ENCODE measurements at regions not wholly inside any gene's neighbourhood (a gene's known extent, or its start where the extent isn't known, plus 50 kb on each side); places are given as distances from the start of the nearest gene placed in this dataset.

DNA sequence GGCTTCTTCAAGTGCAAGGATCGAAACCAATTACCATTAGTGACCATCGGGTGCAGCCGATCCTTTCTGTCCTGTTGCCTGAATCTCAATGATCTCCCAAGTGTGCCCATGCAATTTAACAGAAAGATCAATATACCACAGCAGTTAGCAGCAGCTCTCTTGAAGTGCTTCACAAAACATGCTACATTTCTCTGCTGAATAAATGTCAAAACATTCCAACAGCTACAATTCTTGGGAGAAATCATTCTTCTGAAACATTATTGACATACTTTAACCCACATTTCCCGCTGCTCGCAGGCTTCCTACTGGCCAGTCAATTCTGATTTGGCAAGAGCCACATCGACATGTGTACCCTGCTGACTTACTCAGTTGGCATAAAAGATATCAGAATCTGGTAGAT, 907.7 kb downstream of the TMEM182 start:
- H3K4me3 ChIP-seq (ENCODE audit: low read depth in 2 of 2, low read length in 2 of 2): no peak overlapping the region
- in situ Hi-C loops (cut with HindIII; ENCODE audit: low pct_unique_long_range_greater_than_20kb, low sequenced_read_pairs): no loop called here
- TF ChIP-seq, protein P1, sequence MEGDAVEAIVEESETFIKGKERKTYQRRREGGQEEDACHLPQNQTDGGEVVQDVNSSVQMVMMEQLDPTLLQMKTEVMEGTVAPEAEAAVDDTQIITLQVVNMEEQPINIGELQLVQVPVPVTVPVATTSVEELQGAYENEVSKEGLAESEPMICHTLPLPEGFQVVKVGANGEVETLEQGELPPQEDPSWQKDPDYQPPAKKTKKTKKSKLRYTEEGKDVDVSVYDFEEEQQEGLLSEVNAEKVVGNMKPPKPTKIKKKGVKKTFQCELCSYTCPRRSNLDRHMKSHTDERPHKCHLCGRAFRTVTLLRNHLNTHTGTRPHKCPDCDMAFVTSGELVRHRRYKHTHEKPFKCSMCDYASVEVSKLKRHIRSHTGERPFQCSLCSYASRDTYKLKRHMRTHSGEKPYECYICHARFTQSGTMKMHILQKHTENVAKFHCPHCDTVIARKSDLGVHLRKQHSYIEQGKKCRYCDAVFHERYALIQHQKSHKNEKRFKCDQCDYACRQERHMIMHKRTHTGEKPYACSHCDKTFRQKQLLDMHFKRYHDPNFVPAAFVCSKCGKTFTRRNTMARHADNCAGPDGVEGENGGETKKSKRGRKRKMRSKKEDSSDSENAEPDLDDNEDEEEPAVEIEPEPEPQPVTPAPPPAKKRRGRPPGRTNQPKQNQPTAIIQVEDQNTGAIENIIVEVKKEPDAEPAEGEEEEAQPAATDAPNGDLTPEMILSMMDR (IDR thresholded peaks at IDR 0.05): no peak
- TF ChIP-seq, protein P2, sequence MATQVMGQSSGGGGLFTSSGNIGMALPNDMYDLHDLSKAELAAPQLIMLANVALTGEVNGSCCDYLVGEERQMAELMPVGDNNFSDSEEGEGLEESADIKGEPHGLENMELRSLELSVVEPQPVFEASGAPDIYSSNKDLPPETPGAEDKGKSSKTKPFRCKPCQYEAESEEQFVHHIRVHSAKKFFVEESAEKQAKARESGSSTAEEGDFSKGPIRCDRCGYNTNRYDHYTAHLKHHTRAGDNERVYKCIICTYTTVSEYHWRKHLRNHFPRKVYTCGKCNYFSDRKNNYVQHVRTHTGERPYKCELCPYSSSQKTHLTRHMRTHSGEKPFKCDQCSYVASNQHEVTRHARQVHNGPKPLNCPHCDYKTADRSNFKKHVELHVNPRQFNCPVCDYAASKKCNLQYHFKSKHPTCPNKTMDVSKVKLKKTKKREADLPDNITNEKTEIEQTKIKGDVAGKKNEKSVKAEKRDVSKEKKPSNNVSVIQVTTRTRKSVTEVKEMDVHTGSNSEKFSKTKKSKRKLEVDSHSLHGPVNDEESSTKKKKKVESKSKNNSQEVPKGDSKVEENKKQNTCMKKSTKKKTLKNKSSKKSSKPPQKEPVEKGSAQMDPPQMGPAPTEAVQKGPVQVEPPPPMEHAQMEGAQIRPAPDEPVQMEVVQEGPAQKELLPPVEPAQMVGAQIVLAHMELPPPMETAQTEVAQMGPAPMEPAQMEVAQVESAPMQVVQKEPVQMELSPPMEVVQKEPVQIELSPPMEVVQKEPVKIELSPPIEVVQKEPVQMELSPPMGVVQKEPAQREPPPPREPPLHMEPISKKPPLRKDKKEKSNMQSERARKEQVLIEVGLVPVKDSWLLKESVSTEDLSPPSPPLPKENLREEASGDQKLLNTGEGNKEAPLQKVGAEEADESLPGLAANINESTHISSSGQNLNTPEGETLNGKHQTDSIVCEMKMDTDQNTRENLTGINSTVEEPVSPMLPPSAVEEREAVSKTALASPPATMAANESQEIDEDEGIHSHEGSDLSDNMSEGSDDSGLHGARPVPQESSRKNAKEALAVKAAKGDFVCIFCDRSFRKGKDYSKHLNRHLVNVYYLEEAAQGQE (IDR thresholded peaks at IDR 0.05; ENCODE audit: insufficient read depth in 1 of 2, low read depth in 2 of 2, low read length in 1 of 2): no peak
- TF ChIP-seq POLR2AphosphoS5 (IDR thresholded peaks at IDR 0.05; ENCODE audit: low read depth, low read length) (no peak), SIN3A (IDR thresholded peaks at IDR 0.05; ENCODE audit: borderline replicate concordance, insufficient read depth, low read depth, low read length) (no peak), TCF7L2 (IDR thresholded peaks at IDR 0.05; ENCODE audit: low read depth, low read length) (no peak)
- no peaks in the 10 kb centered on the region for H3K9me3 ChIP-seq (ENCODE audit: control insufficient read depth, insufficient read depth, low read depth, low read length)
- no peak for ATAC-seq
- no peaks in the 10 kb centered on the region for H3K4me1 ChIP-seq (ENCODE audit: control insufficient read depth, insufficient read depth, low read length)
- no peak for DNase-seq (ENCODE audit: low read depth, low spot score)
- intact Hi-C loops (cut with micrococcal nuclease; ENCODE audit: unreplicated experiment): no loop called here
- CTCF ChIA-PET: no interaction called here
- H3K27ac ChIP-seq (ENCODE audit: low read length): no peak overlapping the region
- H3K36me3 ChIP-seq (ENCODE audit: control insufficient read depth, insufficient read depth, low read length): no peaks in the 10 kb centered on the region; the same call in 1 of the 2 replicates
- no peaks in the 10 kb centered on the region for H3K27me3 ChIP-seq (ENCODE audit: control insufficient read depth, insufficient read depth, low read length)
- POLR2A ChIA-PET: no interaction called here
- BruUV-seq (replicated peaks): no TSS peak

Data from Panc1 (cell line).